ENCODE measurements at regions not wholly inside any gene's neighbourhood (a gene's known extent, or its start where the extent isn't known, plus 50 kb on each side); places are given as distances from the start of the nearest gene placed in this dataset.

DNA sequence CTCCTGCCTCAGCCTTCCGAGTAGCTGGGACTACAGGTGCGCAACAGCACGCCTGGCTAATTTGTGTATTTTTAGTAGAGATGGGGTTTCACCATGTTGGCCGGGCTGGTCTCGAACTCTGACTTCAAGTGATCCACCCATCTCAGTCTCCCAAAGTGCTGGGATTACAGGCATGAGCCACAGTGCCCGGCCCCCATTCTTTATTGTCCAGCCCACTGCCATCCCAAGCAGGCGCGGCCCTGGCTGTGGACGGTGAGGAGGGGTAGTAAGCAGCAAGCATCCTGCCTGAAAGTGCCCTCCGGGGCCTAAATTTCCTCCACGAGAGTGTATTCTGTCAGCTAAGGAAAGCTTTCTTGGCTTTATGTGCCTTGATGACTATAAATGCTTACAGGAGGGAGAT is 113.2 kb upstream of the CSF3R start:
- H3K4me1 ChIP-seq (ENCODE audit: control insufficient read depth in 4 of 4, insufficient read depth in 4 of 4, low read length in 3 of 4): no peaks in the 10 kb centered on the region
- no peak for DNase-seq (ENCODE audit: low spot score)
- H3K27ac ChIP-seq (ENCODE audit: low read depth in 1 of 2, low read length in 2 of 2): no peak overlapping the region
- H3K9me3 ChIP-seq (ENCODE audit: control insufficient read depth in 4 of 4, low read length in 3 of 4): no peaks in the 10 kb centered on the region
- H3K27me3 ChIP-seq (ENCODE audit: control insufficient read depth in 4 of 4, insufficient read depth in 4 of 4, low read length in 3 of 4): peaks cover 0 to 4% (median 0%) of the 10 kb centered on the region in 4 donors
- no peak overlapping the region for H3K4me3 ChIP-seq (ENCODE audit: low read depth in 1 of 3, low read length in 3 of 3)
- TF ChIP-seq GABPA (IDR thresholded peaks at IDR 0.05 in 1 of 2, conservative IDR thresholded peaks at IDR 0.05 in 1 of 2) (no peak), SP1 (IDR thresholded peaks at IDR 0.05) (no peak)
- no peak overlapping the region for H3K9ac ChIP-seq (ENCODE audit: low read depth in 1 of 2, low read length in 2 of 2)
- WGBS: 81% methylated on average over 11 of the region's 11 CpGs
- H3K36me3 ChIP-seq (ENCODE audit: control insufficient read depth in 4 of 4, insufficient read depth in 3 of 4, low read depth in 1 of 4, low read length in 3 of 4): no peaks in the 10 kb centered on the region

DNA sequence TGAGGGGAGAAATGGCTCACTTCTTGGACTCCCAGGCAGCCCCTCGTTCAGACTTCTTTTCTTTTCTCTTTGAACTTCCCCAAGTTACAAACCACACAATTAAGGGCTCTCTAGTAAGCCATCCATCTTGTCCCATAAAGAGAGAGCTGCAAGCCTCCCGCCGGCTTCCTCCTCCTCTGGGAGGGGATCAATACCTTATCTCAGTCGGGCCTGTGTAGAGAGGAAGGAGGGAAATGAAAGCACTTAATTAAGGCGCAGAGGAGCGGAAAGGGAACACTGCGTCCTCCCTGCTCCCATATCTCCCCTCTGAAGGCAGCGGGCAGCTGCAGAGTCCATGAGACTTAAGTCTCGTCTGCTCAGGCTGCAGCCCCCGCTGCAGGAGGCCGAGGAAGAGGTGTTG is 112.6 kb upstream of the CSF3R start:
- peaks cover 0 to 4% (median 0%) of the 10 kb centered on the region in 4 donors for H3K27me3 ChIP-seq (ENCODE audit: control insufficient read depth in 4 of 4, insufficient read depth in 4 of 4, low read length in 3 of 4)
- TF ChIP-seq JUND (IDR thresholded peaks at IDR 0.05): no peak
- TF ChIP-seq HNF4G (IDR thresholded peaks at IDR 0.05): no peak
- TF ChIP-seq HNF4A (conservative IDR thresholded peaks at IDR 0.05): no peak
- TF ChIP-seq FOXA1 (IDR thresholded peaks at IDR 0.05): no peak
- TF ChIP-seq NR2F2 (IDR thresholded peaks at IDR 0.05): no peak
- TF ChIP-seq, protein P1, sequence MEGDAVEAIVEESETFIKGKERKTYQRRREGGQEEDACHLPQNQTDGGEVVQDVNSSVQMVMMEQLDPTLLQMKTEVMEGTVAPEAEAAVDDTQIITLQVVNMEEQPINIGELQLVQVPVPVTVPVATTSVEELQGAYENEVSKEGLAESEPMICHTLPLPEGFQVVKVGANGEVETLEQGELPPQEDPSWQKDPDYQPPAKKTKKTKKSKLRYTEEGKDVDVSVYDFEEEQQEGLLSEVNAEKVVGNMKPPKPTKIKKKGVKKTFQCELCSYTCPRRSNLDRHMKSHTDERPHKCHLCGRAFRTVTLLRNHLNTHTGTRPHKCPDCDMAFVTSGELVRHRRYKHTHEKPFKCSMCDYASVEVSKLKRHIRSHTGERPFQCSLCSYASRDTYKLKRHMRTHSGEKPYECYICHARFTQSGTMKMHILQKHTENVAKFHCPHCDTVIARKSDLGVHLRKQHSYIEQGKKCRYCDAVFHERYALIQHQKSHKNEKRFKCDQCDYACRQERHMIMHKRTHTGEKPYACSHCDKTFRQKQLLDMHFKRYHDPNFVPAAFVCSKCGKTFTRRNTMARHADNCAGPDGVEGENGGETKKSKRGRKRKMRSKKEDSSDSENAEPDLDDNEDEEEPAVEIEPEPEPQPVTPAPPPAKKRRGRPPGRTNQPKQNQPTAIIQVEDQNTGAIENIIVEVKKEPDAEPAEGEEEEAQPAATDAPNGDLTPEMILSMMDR (IDR thresholded peaks at IDR 0.05; ENCODE audit: low read depth, low read length, missing input control): no peak
- no peak for TF ChIP-seq RXRA (IDR thresholded peaks at IDR 0.05)
- TF ChIP-seq SP1 (IDR thresholded peaks at IDR 0.05): no peak
- TF ChIP-seq, protein P2, sequence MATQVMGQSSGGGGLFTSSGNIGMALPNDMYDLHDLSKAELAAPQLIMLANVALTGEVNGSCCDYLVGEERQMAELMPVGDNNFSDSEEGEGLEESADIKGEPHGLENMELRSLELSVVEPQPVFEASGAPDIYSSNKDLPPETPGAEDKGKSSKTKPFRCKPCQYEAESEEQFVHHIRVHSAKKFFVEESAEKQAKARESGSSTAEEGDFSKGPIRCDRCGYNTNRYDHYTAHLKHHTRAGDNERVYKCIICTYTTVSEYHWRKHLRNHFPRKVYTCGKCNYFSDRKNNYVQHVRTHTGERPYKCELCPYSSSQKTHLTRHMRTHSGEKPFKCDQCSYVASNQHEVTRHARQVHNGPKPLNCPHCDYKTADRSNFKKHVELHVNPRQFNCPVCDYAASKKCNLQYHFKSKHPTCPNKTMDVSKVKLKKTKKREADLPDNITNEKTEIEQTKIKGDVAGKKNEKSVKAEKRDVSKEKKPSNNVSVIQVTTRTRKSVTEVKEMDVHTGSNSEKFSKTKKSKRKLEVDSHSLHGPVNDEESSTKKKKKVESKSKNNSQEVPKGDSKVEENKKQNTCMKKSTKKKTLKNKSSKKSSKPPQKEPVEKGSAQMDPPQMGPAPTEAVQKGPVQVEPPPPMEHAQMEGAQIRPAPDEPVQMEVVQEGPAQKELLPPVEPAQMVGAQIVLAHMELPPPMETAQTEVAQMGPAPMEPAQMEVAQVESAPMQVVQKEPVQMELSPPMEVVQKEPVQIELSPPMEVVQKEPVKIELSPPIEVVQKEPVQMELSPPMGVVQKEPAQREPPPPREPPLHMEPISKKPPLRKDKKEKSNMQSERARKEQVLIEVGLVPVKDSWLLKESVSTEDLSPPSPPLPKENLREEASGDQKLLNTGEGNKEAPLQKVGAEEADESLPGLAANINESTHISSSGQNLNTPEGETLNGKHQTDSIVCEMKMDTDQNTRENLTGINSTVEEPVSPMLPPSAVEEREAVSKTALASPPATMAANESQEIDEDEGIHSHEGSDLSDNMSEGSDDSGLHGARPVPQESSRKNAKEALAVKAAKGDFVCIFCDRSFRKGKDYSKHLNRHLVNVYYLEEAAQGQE (IDR thresholded peaks at IDR 0.05): no peak
- no peak for TF ChIP-seq EGR1 (IDR thresholded peaks at IDR 0.05; ENCODE audit: low read depth in 2 of 2)
- TF ChIP-seq, protein P3, sequence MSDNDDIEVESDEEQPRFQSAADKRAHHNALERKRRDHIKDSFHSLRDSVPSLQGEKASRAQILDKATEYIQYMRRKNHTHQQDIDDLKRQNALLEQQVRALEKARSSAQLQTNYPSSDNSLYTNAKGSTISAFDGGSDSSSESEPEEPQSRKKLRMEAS (IDR thresholded peaks at IDR 0.05): no peak
- TF ChIP-seq, protein P4, sequence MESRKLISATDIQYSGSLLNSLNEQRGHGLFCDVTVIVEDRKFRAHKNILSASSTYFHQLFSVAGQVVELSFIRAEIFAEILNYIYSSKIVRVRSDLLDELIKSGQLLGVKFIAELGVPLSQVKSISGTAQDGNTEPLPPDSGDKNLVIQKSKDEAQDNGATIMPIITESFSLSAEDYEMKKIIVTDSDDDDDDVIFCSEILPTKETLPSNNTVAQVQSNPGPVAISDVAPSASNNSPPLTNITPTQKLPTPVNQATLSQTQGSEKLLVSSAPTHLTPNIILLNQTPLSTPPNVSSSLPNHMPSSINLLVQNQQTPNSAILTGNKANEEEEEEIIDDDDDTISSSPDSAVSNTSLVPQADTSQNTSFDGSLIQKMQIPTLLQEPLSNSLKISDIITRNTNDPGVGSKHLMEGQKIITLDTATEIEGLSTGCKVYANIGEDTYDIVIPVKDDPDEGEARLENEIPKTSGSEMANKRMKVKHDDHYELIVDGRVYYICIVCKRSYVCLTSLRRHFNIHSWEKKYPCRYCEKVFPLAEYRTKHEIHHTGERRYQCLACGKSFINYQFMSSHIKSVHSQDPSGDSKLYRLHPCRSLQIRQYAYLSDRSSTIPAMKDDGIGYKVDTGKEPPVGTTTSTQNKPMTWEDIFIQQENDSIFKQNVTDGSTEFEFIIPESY (IDR thresholded peaks at IDR 0.05): no peak
- TF ChIP-seq FOXA2 (IDR thresholded peaks at IDR 0.05): no peak
- TF ChIP-seq RAD21 (IDR thresholded peaks at IDR 0.05): no peak
- no peak for TF ChIP-seq YY1 (IDR thresholded peaks at IDR 0.05)
- TF ChIP-seq TAF1 (conservative IDR thresholded peaks at IDR 0.05): no peak
- TF ChIP-seq, protein P5, sequence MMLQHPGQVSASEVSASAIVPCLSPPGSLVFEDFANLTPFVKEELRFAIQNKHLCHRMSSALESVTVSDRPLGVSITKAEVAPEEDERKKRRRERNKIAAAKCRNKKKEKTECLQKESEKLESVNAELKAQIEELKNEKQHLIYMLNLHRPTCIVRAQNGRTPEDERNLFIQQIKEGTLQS (IDR thresholded peaks at IDR 0.05): no peak
- no peak for TF ChIP-seq GABPA (IDR thresholded peaks at IDR 0.05 in 1 of 2, conservative IDR thresholded peaks at IDR 0.05 in 1 of 2)
- DNase-seq (ENCODE audit: low spot score): no peak

More for the DNA sequence above, 112.6 kb upstream of the CSF3R start:
- Histone ChIP-seq H3K9me3 (ENCODE audit: control insufficient read depth in 4 of 4, low read length in 3 of 4) (no peaks in the 10 kb centered on the region), H3K27ac (ENCODE audit: low read depth in 1 of 2, low read length in 2 of 2) (no peak overlapping the region), H3K36me3 (ENCODE audit: control insufficient read depth in 4 of 4, insufficient read depth in 3 of 4, low read depth in 1 of 4, low read length in 3 of 4) (no peaks in the 10 kb centered on the region), H3K4me1 (ENCODE audit: control insufficient read depth in 4 of 4, insufficient read depth in 4 of 4, low read length in 3 of 4) (no peaks in the 10 kb centered on the region), H3K9ac (ENCODE audit: low read depth in 1 of 2, low read length in 2 of 2) (no peak overlapping the region), H3K4me3 (ENCODE audit: low read depth in 1 of 3, low read length in 3 of 3) (no peak overlapping the region)
- 26% methylated on average over 11 of the region's 11 CpGs for WGBS

Measured in liver (tissue), 8 donors.